CD14-positive monocyte (primary cell): ENCODE measurements at regions not wholly inside any gene's neighbourhood (a gene's known extent, or its start where the extent isn't known, plus 50 kb on each side); places are given as distances from the start of the nearest gene placed in this dataset.

ENCODE experiments used
- DNase-seq, 3 donors: peaks; one replicate each; pipeline ENCODE4 v3.0.0-alpha.2; 2011 to 2022
- H2AFZ ChIP-seq: 2 replicates; pipeline ENCODE4 v1.6.0; 2012; ENCODE audit warnings: mild to moderate bottlenecking, low read depth, low read length, inconsistent platforms; ENCODE audit not compliant: insufficient read depth, poor library complexity, severe bottlenecking
- H3K27ac ChIP-seq, 2 donors: 1 replicate in 1 of 2; 2 replicates in 1 of 2; pipeline ENCODE4 v1.5.1; 2012 to 2013; ENCODE audit warnings: low read length in 2 of 2, control low read depth in 1 of 2, inconsistent platforms in 1 of 2, low read depth in 1 of 2, mild to moderate bottlenecking in 1 of 2
- H3K27me3 ChIP-seq, 2 donors: one replicate each; pipeline versions ENCODE4 v1.6.0 to v1.6.1; 2011 to 2013; ENCODE audit warnings: low read length in 2 of 2; ENCODE audit not compliant: control insufficient read depth in 2 of 2, insufficient read depth in 2 of 2
- H3K36me3 ChIP-seq, 2 donors: replicated peaks in 1 of 2; 1 replicate in 1 of 2; 2 replicates in 1 of 2; pipeline versions ENCODE4 v1.5.1 to v1.6.1; 2012 to 2013; ENCODE audit warnings: low read length in 2 of 2, control low read depth in 1 of 2, inconsistent platforms in 1 of 2, mild to moderate bottlenecking in 1 of 2; ENCODE audit not compliant: insufficient read depth in 2 of 2, control insufficient read depth in 1 of 2
- H3K4me1 ChIP-seq, 2 donors: 1 replicate in 1 of 2; 2 replicates in 1 of 2; pipeline versions ENCODE4 v1.5.1 to v1.6.1; 2012 to 2013; ENCODE audit warnings: low read length in 2 of 2, control low read depth in 1 of 2, inconsistent platforms in 1 of 2, mild to moderate bottlenecking in 1 of 2, moderate library complexity in 1 of 2; ENCODE audit not compliant: insufficient read depth in 2 of 2, control insufficient read depth in 1 of 2
- H3K4me2 ChIP-seq: replicated peaks from 2 replicates; pipeline ENCODE3; 2012; ENCODE audit warnings: low read length, moderate library complexity, mild to moderate bottlenecking; ENCODE audit not compliant: poor library complexity, severe bottlenecking; ENCODE audit errors: extremely low read depth
- H3K4me3 ChIP-seq, 3 experiments: fragments of 200-600 bp in 1 of 3; sonication (generic) in 1 of 3; replicated peaks in 1 of 3; 1 replicate in 2 of 3; 2 replicates in 1 of 3; pipeline ENCODE4 v1.5.1; 2011 to 2013; ENCODE audit warnings: low read length in 3 of 3, mild to moderate bottlenecking in 3 of 3, control low read depth in 2 of 3, low read depth in 2 of 3, inconsistent platforms in 1 of 3, moderate library complexity in 1 of 3
- H3K79me2 ChIP-seq: 2 replicates; pipeline ENCODE4 v1.6.0; 2012; ENCODE audit warnings: mild to moderate bottlenecking, control low read depth, inconsistent platforms, low read length, moderate library complexity; ENCODE audit not compliant: insufficient read depth
- H3K9ac ChIP-seq: 2 replicates; pipeline ENCODE4 v1.6.0; 2017; ENCODE audit warnings: low read length, mild to moderate bottlenecking; ENCODE audit not compliant: insufficient read depth, poor library complexity, severe bottlenecking
- H3K9me3 ChIP-seq, 2 donors: replicated peaks in 1 of 2; 1 replicate in 1 of 2; 2 replicates in 1 of 2; pipeline versions ENCODE4 v1.5.1 to v1.6.1; 2012 to 2013; ENCODE audit warnings: low read length in 2 of 2, control low read depth in 1 of 2; ENCODE audit not compliant: control insufficient read depth in 1 of 2, insufficient read depth in 1 of 2
- H4K20me1 ChIP-seq: 2 replicates; pipeline ENCODE4 v1.6.0; 2012; ENCODE audit warnings: mild to moderate bottlenecking, low read length, control low read depth, moderate library complexity; ENCODE audit not compliant: insufficient read depth
- H3K27ac Mint-ChIP-seq, 7 donors: one replicate each; pipeline ENCODE4 v1.8.0; 2020; ENCODE audit warnings: mild to moderate bottlenecking in 7 of 7, mixed read lengths in 7 of 7, moderate library complexity in 6 of 7, inconsistent platforms in 2 of 7
- H3K27me3 Mint-ChIP-seq, 3 donors: one replicate each; pipeline ENCODE4 v1.8.0; 2021 to 2022; ENCODE audit warnings: low read depth in 3 of 3, mild to moderate bottlenecking in 3 of 3, mixed read lengths in 3 of 3, moderate library complexity in 3 of 3, inconsistent platforms in 1 of 3
- H3K36me3 Mint-ChIP-seq, 2 donors: one replicate each; pipeline ENCODE4 v1.8.0; 2020; ENCODE audit warnings: mixed read lengths in 2 of 2, inconsistent platforms in 1 of 2, mild to moderate bottlenecking in 1 of 2
- H3K4me1 Mint-ChIP-seq: one replicate; pipeline ENCODE4 v1.8.0; 2020; ENCODE audit warnings: mild to moderate bottlenecking, mixed read lengths
- H3K4me3 Mint-ChIP-seq, 2 donors: one replicate each; pipeline ENCODE4 v1.8.0; 2020; ENCODE audit warnings: mild to moderate bottlenecking in 2 of 2, mixed read lengths in 2 of 2, moderate library complexity in 1 of 2
- H3K9me3 Mint-ChIP-seq, 7 donors: one replicate each; pipeline ENCODE4 v1.8.0; 2020 to 2022; ENCODE audit warnings: mixed read lengths in 7 of 7, mild to moderate bottlenecking in 6 of 7, moderate library complexity in 6 of 7, inconsistent platforms in 2 of 7
- CTCF ChIP-seq: fragments of 200-600 bp; IDR thresholded peaks from one replicate; pipeline ENCODE4 v1.8.0; 2022; ENCODE audit warnings: antibody characterized with exemption, mild to moderate bottlenecking
- WGBS: methylation state at CpG from one replicate; pipeline ENCODE4 v1.1.5; 2013; ENCODE audit warnings: missing lambda C conversion rate; ENCODE audit not compliant: insufficient coverage; 5-methylcytosine and 5-hydroxymethylcytosine counted together
- intact Hi-C, 2 donors: fragments of 100-400 bp; cut with micrococcal nuclease; formaldehyde crosslinking; loops; one replicate each; pipeline versions ENCODE4 v1.15.0 to v1.15.1; 2023

DNA sequence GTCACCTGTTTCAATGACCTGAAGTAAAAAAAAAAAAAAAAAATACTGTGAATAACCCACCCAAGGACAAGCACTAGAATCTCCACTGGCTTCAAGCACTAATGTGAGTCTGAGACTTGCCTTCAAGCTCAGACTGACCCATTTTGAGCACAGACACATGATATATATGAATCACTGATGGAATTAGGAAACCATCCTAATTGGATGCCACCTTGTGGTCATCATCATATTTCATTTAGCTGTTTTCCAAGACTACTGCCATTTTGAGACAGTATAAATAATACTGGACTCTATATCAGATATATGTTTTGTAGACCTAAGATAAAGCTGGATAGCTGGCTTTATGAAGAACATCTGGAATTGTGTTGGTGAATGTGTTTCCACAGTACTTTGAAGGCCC lies 1232.0 kb downstream of the KCNT2 start:
- no peaks in the 10 kb centered on the region for H3K9me3 Mint-ChIP-seq
- DNase-seq, result no peak
- intact Hi-C loops, result no loop called here
- H3K4me1 Mint-ChIP-seq, result no peaks in the 10 kb centered on the region
- no peak overlapping the region for H3K9ac ChIP-seq
- no peak for TF ChIP-seq CTCF
- H3K27ac ChIP-seq, result no peak overlapping the region
- no peaks in the 10 kb centered on the region for H3K9me3 ChIP-seq
- no peaks in the 10 kb centered on the region for H3K27me3 ChIP-seq
- H3K4me1 ChIP-seq, result no peaks in the 10 kb centered on the region
- no peak overlapping the region for H3K27ac Mint-ChIP-seq
- H3K36me3 Mint-ChIP-seq, result no peaks in the 10 kb centered on the region
- H3K4me3 Mint-ChIP-seq, result no peak overlapping the region
- no peaks in the 10 kb centered on the region for H3K79me2 ChIP-seq
- H3K36me3 ChIP-seq, result no peaks in the 10 kb centered on the region
- H4K20me1 ChIP-seq, result no peaks in the 10 kb centered on the region
- H2AFZ ChIP-seq, result no peak overlapping the region
- no peak overlapping the region for H3K4me3 ChIP-seq
- no peaks in the 10 kb centered on the region for H3K27me3 Mint-ChIP-seq
- no peak overlapping the region for H3K4me2 ChIP-seq

DNA sequence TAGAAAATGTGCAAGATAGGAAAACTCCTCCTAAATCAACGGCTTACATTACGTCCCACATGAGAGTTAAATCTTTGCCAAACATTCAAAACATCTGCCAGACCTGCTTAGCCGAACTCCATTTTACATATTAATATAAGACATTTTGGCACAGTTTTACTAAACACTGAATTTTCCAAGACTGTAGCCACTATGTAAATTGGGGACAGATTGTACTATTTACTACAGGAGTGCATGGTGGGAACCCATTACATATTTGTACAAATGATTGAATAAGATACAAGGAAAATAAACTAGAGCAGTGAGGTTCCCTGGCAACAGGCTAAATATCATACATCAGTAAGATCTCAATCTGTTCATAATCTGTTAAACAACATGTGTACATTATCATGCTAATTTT lies 1234.4 kb downstream of the KCNT2 start:
- no peak for TF ChIP-seq CTCF
- intact Hi-C loops, result no loop called here
- no peak overlapping the region for H3K27ac Mint-ChIP-seq

More for the DNA sequence above, 1234.4 kb downstream of the KCNT2 start:
- H3K4me1 ChIP-seq, result no peaks in the 10 kb centered on the region
- Mint-ChIP-seq H3K36me3 (no peaks in the 10 kb centered on the region), H3K9me3 (peaks cover 0 to 4% (median 0%) of the 10 kb centered on the region in 7 donors), H3K4me1 (no peaks in the 10 kb centered on the region), H3K27me3 (no peaks in the 10 kb centered on the region), H3K4me3 (no peak overlapping the region)
- no peaks in the 10 kb centered on the region for H3K9me3 ChIP-seq
- no peak overlapping the region for H3K27ac ChIP-seq
- H3K36me3 ChIP-seq, result no peaks in the 10 kb centered on the region
- no peak overlapping the region for H2AFZ ChIP-seq
- H3K4me3 ChIP-seq, result no peak overlapping the region
- no peak for DNase-seq
- no peaks in the 10 kb centered on the region for H3K79me2 ChIP-seq
- no CpG with 5 or more reads among the region's 3 CpGs for WGBS
- no peaks in the 10 kb centered on the region for H4K20me1 ChIP-seq
- H3K4me2 ChIP-seq, result no peak overlapping the region
- no peaks in the 10 kb centered on the region for H3K27me3 ChIP-seq
- no peak overlapping the region for H3K9ac ChIP-seq
